NCI-H1092 treated with DMSO at 0.1 percent for 48 hours (cell line): ENCODE measurements at regions not wholly inside any gene's neighbourhood (a gene's known extent, or its start where the extent isn't known, plus 50 kb on each side); places are given as distances from the start of the nearest gene placed in this dataset.
A peak's percentile ranks its signal among the peaks of the same experiment; 100 is the strongest.
"Not testable (repeated sequence)": the region's sequence is repeated elsewhere in the genome, so short reads cannot be mapped to it uniquely, and the experiment has no call there.

Experiments
- DNase-seq: peaks from one replicate; lab custom pipeline; 2025; lab: John Stamatoyannopoulos, UW

- DNase-seq = no peak
These were observed 111.5 kb downstream of the NPY start for GRCh38 chr7:24395512-24395911.

- not testable (repeated sequence) for DNase-seq
These were observed 112.4 kb downstream of the NPY start for GRCh38 chr7:24396387-24396786.

- DNase-seq = peak; percentile 52
These were observed 117.9 kb downstream of the NPY start for GRCh38 chr7:24401628-24402593.

GRCh38 chr7:24402655-24403054 is 118.7 kb downstream of the NPY start:
- DNase-seq = no peak

- no peak for DNase-seq
These were observed 119.6 kb downstream of the NPY start for GRCh38 chr7:24403557-24403956.

- no peak for DNase-seq
These were observed 120.3 kb downstream of the NPY start for GRCh38 chr7:24404315-24404714.

- DNase-seq = no peak
These were observed 121.0 kb downstream of the NPY start for GRCh38 chr7:24405002-24405401.

GRCh38 chr7:24406053-24406788 is 122.2 kb downstream of the NPY start:
- no peak for DNase-seq

GRCh38 chr7:24406789-24407299 is 122.9 kb downstream of the NPY start:
- DNase-seq = no peak

GRCh38 chr7:24407965-24408364 is 124.0 kb downstream of the NPY start:
- no peak for DNase-seq

GRCh38 chr7:24408798-24409430 is 124.9 kb downstream of the NPY start:
- DNase-seq = no peak

- no peak for DNase-seq
These were observed 125.5 kb downstream of the NPY start for GRCh38 chr7:24409431-24410024.

GRCh38 chr7:24411226-24411625 is 127.2 kb downstream of the NPY start:
- no peak for DNase-seq

GRCh38 chr7:24417526-24418120 is 133.6 kb downstream of the NPY start:
- no peak for DNase-seq

GRCh38 chr7:24419077-24419476 is 135.1 kb downstream of the NPY start:
- DNase-seq = no peak

- DNase-seq = no peak
These were observed 135.5 kb downstream of the NPY start for GRCh38 chr7:24419511-24419910.

- no peak for DNase-seq
These were observed 138.5 kb downstream of the NPY start for GRCh38 chr7:24422441-24423010.

GRCh38 chr7:24425664-24426063 is 141.7 kb downstream of the NPY start:
- no peak for DNase-seq

GRCh38 chr7:24427048-24427447 is 143.1 kb downstream of the NPY start:
- no peak for DNase-seq

GRCh38 chr7:24428676-24429075 is 144.6 kb upstream of the PALS2 start:
- no peak for DNase-seq

GRCh38 chr7:24432677-24433076 is 140.6 kb upstream of the PALS2 start:
- DNase-seq = no peak
